ENCODE measurements at regions not wholly inside any gene's neighbourhood (a gene's known extent, or its start where the extent isn't known, plus 50 kb on each side); places are given as distances from the start of the nearest gene placed in this dataset.

DNA sequence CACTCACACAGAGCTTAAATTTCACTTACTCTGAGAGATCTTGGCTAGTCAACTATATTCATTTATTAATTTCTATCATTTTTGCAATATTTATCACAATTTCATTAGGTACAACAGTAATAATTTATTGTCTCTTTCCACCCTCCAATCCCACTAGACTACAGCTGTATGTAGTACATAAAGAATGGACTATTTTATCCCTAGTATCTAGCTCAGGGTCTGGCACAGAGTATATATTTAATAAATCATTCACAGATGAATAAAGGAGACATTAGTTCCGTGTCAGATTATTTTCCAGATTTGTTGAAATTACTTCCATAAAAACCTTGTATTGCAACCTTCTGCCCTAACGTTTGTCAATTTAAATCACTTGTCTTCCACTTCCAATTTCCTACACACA, 1781.1 kb upstream of the SEL1L start:
- no peak overlapping the region for H2AFZ ChIP-seq
- ATAC-seq (no peak), DNase-seq (ENCODE audit: low spot score) (no peak)
- no peaks in the 10 kb centered on the region for H3K9me2 ChIP-seq (ENCODE audit: insufficient read depth)
- H3K27ac ChIP-seq (ENCODE audit: low read depth), result no peak overlapping the region
- Mint-ChIP-seq H3K4me1 (peaks cover 14% of the 10 kb centered on the region; the same call in 2 of the 3 replicates), H3K27me3 (ENCODE audit: insufficient read depth, low read depth, poor library complexity) (peaks cover 1% of the 10 kb centered on the region), H3K36me3 (ENCODE audit: low read depth) (no peaks in the 10 kb centered on the region), H3K9me3 (peaks cover 4% of the 10 kb centered on the region; the same call in 1 of the 3 replicates), H3K4me3 (no peak overlapping the region), H3K27ac (no peak overlapping the region)
- H3K4me1 ChIP-seq (ENCODE audit: insufficient read depth), result peaks cover 11% of the 10 kb centered on the region
- no peaks in the 10 kb centered on the region for H3K36me3 ChIP-seq (ENCODE audit: insufficient read depth)
- H3K79me2 ChIP-seq (replicated peaks; ENCODE audit: insufficient read depth), result no peaks in the 10 kb centered on the region
- no peak overlapping the region for H3K4me3 ChIP-seq
- H3K4me2 ChIP-seq, result no peak overlapping the region
- TF ChIP-seq STAT1 (IDR thresholded peaks at IDR 0.05; ENCODE audit: unreplicated experiment), result no peak
- TF ChIP-seq, protein P1, sequence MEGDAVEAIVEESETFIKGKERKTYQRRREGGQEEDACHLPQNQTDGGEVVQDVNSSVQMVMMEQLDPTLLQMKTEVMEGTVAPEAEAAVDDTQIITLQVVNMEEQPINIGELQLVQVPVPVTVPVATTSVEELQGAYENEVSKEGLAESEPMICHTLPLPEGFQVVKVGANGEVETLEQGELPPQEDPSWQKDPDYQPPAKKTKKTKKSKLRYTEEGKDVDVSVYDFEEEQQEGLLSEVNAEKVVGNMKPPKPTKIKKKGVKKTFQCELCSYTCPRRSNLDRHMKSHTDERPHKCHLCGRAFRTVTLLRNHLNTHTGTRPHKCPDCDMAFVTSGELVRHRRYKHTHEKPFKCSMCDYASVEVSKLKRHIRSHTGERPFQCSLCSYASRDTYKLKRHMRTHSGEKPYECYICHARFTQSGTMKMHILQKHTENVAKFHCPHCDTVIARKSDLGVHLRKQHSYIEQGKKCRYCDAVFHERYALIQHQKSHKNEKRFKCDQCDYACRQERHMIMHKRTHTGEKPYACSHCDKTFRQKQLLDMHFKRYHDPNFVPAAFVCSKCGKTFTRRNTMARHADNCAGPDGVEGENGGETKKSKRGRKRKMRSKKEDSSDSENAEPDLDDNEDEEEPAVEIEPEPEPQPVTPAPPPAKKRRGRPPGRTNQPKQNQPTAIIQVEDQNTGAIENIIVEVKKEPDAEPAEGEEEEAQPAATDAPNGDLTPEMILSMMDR (conservative IDR thresholded peaks at IDR 0.05; ENCODE audit: low read depth in 2 of 2), result no peak
- no peak for TF ChIP-seq EZH2 (IDR thresholded peaks at IDR 0.05; ENCODE audit: low read depth, unreplicated experiment)
- no peak for TF ChIP-seq EZH2phosphoT487 (IDR thresholded peaks at IDR 0.05; ENCODE audit: unreplicated experiment)
- no peak for TF ChIP-seq CREB1 (CRISPR knock-in tag; IDR thresholded peaks at IDR 0.05; ENCODE audit: low read depth)
- TF ChIP-seq NANOG (IDR thresholded peaks at IDR 0.05; ENCODE audit: borderline replicate concordance), result no peak
- TF ChIP-seq, protein P2, sequence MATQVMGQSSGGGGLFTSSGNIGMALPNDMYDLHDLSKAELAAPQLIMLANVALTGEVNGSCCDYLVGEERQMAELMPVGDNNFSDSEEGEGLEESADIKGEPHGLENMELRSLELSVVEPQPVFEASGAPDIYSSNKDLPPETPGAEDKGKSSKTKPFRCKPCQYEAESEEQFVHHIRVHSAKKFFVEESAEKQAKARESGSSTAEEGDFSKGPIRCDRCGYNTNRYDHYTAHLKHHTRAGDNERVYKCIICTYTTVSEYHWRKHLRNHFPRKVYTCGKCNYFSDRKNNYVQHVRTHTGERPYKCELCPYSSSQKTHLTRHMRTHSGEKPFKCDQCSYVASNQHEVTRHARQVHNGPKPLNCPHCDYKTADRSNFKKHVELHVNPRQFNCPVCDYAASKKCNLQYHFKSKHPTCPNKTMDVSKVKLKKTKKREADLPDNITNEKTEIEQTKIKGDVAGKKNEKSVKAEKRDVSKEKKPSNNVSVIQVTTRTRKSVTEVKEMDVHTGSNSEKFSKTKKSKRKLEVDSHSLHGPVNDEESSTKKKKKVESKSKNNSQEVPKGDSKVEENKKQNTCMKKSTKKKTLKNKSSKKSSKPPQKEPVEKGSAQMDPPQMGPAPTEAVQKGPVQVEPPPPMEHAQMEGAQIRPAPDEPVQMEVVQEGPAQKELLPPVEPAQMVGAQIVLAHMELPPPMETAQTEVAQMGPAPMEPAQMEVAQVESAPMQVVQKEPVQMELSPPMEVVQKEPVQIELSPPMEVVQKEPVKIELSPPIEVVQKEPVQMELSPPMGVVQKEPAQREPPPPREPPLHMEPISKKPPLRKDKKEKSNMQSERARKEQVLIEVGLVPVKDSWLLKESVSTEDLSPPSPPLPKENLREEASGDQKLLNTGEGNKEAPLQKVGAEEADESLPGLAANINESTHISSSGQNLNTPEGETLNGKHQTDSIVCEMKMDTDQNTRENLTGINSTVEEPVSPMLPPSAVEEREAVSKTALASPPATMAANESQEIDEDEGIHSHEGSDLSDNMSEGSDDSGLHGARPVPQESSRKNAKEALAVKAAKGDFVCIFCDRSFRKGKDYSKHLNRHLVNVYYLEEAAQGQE (IDR thresholded peaks at IDR 0.05; ENCODE audit: unreplicated experiment), result no peak
- TF ChIP-seq, protein P3, sequence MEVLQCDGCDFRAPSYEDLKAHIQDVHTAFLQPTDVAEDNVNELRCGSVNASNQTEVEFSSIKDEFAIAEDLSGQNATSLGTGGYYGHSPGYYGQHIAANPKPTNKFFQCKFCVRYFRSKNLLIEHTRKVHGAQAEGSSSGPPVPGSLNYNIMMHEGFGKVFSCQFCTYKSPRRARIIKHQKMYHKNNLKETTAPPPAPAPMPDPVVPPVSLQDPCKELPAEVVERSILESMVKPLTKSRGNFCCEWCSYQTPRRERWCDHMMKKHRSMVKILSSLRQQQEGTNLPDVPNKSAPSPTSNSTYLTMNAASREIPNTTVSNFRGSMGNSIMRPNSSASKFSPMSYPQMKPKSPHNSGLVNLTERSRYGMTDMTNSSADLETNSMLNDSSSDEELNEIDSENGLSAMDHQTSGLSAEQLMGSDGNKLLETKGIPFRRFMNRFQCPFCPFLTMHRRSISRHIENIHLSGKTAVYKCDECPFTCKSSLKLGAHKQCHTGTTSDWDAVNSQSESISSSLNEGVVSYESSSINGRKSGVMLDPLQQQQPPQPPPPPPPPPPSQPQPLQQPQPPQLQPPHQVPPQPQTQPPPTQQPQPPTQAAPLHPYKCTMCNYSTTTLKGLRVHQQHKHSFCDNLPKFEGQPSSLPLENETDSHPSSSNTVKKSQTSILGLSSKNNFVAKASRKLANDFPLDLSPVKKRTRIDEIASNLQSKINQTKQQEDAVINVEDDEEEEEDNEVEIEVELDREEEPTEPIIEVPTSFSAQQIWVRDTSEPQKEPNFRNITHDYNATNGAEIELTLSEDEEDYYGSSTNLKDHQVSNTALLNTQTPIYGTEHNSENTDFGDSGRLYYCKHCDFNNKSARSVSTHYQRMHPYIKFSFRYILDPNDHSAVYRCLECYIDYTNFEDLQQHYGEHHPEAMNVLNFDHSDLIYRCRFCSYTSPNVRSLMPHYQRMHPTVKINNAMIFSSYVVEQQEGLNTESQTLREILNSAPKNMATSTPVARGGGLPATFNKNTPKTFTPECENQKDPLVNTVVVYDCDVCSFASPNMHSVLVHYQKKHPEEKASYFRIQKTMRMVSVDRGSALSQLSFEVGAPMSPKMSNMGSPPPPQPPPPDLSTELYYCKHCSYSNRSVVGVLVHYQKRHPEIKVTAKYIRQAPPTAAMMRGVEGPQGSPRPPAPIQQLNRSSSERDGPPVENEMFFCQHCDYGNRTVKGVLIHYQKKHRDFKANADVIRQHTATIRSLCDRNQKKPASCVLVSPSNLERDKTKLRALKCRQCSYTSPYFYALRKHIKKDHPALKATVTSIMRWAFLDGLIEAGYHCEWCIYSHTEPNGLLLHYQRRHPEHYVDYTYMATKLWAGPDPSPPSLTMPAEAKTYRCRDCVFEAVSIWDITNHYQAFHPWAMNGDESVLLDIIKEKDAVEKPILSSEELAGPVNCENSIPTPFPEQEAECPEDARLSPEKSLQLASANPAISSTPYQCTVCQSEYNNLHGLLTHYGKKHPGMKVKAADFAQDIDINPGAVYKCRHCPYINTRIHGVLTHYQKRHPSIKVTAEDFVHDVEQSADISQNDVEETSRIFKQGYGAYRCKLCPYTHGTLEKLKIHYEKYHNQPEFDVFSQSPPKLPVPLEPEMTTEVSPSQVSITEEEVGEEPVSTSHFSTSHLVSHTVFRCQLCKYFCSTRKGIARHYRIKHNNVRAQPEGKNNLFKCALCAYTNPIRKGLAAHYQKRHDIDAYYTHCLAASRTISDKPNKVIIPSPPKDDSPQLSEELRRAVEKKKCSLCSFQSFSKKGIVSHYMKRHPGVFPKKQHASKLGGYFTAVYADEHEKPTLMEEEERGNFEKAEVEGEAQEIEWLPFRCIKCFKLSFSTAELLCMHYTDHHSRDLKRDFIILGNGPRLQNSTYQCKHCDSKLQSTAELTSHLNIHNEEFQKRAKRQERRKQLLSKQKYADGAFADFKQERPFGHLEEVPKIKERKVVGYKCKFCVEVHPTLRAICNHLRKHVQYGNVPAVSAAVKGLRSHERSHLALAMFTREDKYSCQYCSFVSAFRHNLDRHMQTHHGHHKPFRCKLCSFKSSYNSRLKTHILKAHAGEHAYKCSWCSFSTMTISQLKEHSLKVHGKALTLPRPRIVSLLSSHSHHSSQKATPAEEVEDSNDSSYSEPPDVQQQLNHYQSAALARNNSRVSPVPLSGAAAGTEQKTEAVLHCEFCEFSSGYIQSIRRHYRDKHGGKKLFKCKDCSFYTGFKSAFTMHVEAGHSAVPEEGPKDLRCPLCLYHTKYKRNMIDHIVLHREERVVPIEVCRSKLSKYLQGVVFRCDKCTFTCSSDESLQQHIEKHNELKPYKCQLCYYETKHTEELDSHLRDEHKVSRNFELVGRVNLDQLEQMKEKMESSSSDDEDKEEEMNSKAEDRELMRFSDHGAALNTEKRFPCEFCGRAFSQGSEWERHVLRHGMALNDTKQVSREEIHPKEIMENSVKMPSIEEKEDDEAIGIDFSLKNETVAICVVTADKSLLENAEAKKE (CRISPR knock-in tag; IDR thresholded peaks at IDR 0.05), result no peak
- no peak for TF ChIP-seq POLR2AphosphoS5 (IDR thresholded peaks at IDR 0.05; ENCODE audit: low read depth)
- TF ChIP-seq JUNB (IDR thresholded peaks at IDR 0.05; ENCODE audit: unreplicated experiment), result no peak
- no peak for TF ChIP-seq ZNF114 (CRISPR knock-in tag; IDR thresholded peaks at IDR 0.05)
- H3F3A ChIP-seq (replicated peaks; ENCODE audit: low read depth), result no peaks in the 10 kb centered on the region
- no peaks in the 10 kb centered on the region for H3K27me3 ChIP-seq (ENCODE audit: insufficient read depth)
- H4K20me1 ChIP-seq (replicated peaks; ENCODE audit: insufficient read depth), result no peaks in the 10 kb centered on the region

All from GM23338 (cell line).